ENCODE measurements at regions not wholly inside any gene's neighbourhood (a gene's known extent, or its start where the extent isn't known, plus 50 kb on each side); places are given as distances from the start of the nearest gene placed in this dataset.

- FAIRE-seq, result no peak
- dilution Hi-C loops (cut with MboI; ENCODE audit: extremely low pct_ligation_motif_present, low sequenced_read_pairs), result no loop called here
- Histone ChIP-seq H3K27me3 (ENCODE audit: control insufficient read depth, extremely low read depth, insufficient read depth, low read length) (no peaks in the 10 kb centered on the region), H2AFZ (ENCODE audit: control insufficient read depth, low read length) (no peak overlapping the region), H3K9ac (ENCODE audit: control insufficient read depth, extremely low read depth, insufficient read depth, low read length) (no peak overlapping the region), H3K9me1 (ENCODE audit: control insufficient read depth, extremely low read depth, insufficient read depth, low read length) (no peaks in the 10 kb centered on the region), H3K4me3 (ENCODE audit: control insufficient read depth in 2 of 3, extremely low read depth in 1 of 3, insufficient read depth in 2 of 3, low read depth in 1 of 3, low read length in 3 of 3) (no peak overlapping the region), H4K20me1 (ENCODE audit: control insufficient read depth, extremely low read depth, insufficient read depth, low read length) (no peaks in the 10 kb centered on the region), H3K9me3 (ENCODE audit: control insufficient read depth, low read depth, low read length) (no peaks in the 10 kb centered on the region), H3K27ac (ENCODE audit: control insufficient read depth, insufficient read depth, low read length) (no peak overlapping the region), H3K4me1 (ENCODE audit: control insufficient read depth, extremely low read depth, insufficient read depth, low read length) (peaks cover 8% of the 10 kb centered on the region), H3K4me2 (ENCODE audit: control insufficient read depth, extremely low read depth, insufficient read depth, low read depth, low read length) (no peak overlapping the region), H3K36me3 (ENCODE audit: control insufficient read depth in 2 of 2, extremely low read depth in 1 of 2, insufficient read depth in 2 of 2, low read length in 2 of 2) (no peaks in the 10 kb centered on the region), H3K79me2 (ENCODE audit: control insufficient read depth, insufficient read depth, low read length) (no peaks in the 10 kb centered on the region)
- no peak for TF ChIP-seq CTCF (optimal IDR thresholded peaks at IDR 0.05 in 1 of 3, IDR thresholded peaks at IDR 0.05 in 1 of 3, conservative IDR thresholded peaks at IDR 0.05 in 1 of 3; ENCODE audit: extremely low read depth in 1 of 3, insufficient read depth in 2 of 3, low read length in 3 of 3)
- no peak for TF ChIP-seq EZH2 (IDR thresholded peaks at IDR 0.05; ENCODE audit: low read length)
- no peak for DNase-seq (ENCODE audit: low read depth, low spot score)
Observed at GRCh38 chr10:125299461-125299860, 139.1 kb upstream of the CTBP2 start.

GRCh38 chr10:125296598-125296997 lies 136.2 kb upstream of the CTBP2 start:
- DNase-seq (ENCODE audit: low read depth, low spot score) (peak; percentile 32), FAIRE-seq (peak; percentile 89)

More at GRCh38 chr10:125296598-125296997, 136.2 kb upstream of the CTBP2 start:
- Histone ChIP-seq H3K27me3 (ENCODE audit: control insufficient read depth, extremely low read depth, insufficient read depth, low read length) (no peaks in the 10 kb centered on the region), H3K4me3 (ENCODE audit: control insufficient read depth in 2 of 3, extremely low read depth in 1 of 3, insufficient read depth in 2 of 3, low read depth in 1 of 3, low read length in 3 of 3) (no peak overlapping the region), H3K4me1 (ENCODE audit: control insufficient read depth, extremely low read depth, insufficient read depth, low read length) (peaks cover 8% of the 10 kb centered on the region), H4K20me1 (ENCODE audit: control insufficient read depth, extremely low read depth, insufficient read depth, low read length) (no peaks in the 10 kb centered on the region), H2AFZ (ENCODE audit: control insufficient read depth, low read length) (peak overlapping the region; percentile 4), H3K9me1 (ENCODE audit: control insufficient read depth, extremely low read depth, insufficient read depth, low read length) (no peaks in the 10 kb centered on the region), H3K9ac (ENCODE audit: control insufficient read depth, extremely low read depth, insufficient read depth, low read length) (no peak overlapping the region), H3K36me3 (ENCODE audit: control insufficient read depth in 2 of 2, extremely low read depth in 1 of 2, insufficient read depth in 2 of 2, low read length in 2 of 2) (no peaks in the 10 kb centered on the region), H3K79me2 (ENCODE audit: control insufficient read depth, insufficient read depth, low read length) (no peaks in the 10 kb centered on the region), H3K4me2 (ENCODE audit: control insufficient read depth, extremely low read depth, insufficient read depth, low read depth, low read length) (no peak overlapping the region), H3K27ac (ENCODE audit: control insufficient read depth, insufficient read depth, low read length) (no peak overlapping the region), H3K9me3 (ENCODE audit: control insufficient read depth, low read depth, low read length) (no peaks in the 10 kb centered on the region)
- dilution Hi-C loops (cut with MboI; ENCODE audit: extremely low pct_ligation_motif_present, low sequenced_read_pairs), result no loop called here
- TF ChIP-seq EZH2 (IDR thresholded peaks at IDR 0.05; ENCODE audit: low read length) (no peak), CTCF (optimal IDR thresholded peaks at IDR 0.05 in 1 of 3, IDR thresholded peaks at IDR 0.05 in 1 of 3, conservative IDR thresholded peaks at IDR 0.05 in 1 of 3; ENCODE audit: extremely low read depth in 1 of 3, insufficient read depth in 2 of 3, low read length in 3 of 3) (no peak)

Data from keratinocyte (primary cell).